ENCODE measurements at regions not wholly inside any gene's neighbourhood (a gene's known extent, or its start where the extent isn't known, plus 50 kb on each side); places are given as distances from the start of the nearest gene placed in this dataset.

DNA sequence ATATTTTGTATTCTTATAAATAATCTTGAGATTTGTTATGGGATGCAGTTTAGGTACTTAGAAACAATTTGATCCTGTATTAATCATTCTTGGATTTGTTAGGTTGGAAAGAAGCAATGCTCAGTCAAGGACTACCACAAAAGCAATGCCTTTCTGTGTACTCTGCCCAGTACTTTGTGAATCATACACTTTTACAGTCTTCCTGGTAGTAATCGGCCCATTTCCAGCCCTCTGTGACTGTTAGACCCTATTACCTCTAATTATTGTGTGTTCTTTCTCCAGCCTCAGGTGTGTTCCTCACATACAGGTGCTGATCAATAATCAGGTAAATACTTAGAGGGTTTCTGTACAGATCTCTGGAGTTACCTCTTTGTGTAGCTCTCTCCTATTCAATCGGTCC, 609.0 kb downstream of the KCNH5 start:
- no peak for TF ChIP-seq POLR2A (IDR thresholded peaks at IDR 0.05)
- TF ChIP-seq, protein P1, sequence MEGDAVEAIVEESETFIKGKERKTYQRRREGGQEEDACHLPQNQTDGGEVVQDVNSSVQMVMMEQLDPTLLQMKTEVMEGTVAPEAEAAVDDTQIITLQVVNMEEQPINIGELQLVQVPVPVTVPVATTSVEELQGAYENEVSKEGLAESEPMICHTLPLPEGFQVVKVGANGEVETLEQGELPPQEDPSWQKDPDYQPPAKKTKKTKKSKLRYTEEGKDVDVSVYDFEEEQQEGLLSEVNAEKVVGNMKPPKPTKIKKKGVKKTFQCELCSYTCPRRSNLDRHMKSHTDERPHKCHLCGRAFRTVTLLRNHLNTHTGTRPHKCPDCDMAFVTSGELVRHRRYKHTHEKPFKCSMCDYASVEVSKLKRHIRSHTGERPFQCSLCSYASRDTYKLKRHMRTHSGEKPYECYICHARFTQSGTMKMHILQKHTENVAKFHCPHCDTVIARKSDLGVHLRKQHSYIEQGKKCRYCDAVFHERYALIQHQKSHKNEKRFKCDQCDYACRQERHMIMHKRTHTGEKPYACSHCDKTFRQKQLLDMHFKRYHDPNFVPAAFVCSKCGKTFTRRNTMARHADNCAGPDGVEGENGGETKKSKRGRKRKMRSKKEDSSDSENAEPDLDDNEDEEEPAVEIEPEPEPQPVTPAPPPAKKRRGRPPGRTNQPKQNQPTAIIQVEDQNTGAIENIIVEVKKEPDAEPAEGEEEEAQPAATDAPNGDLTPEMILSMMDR (IDR thresholded peaks at IDR 0.05 in 4 of 5, conservative IDR thresholded peaks at IDR 0.05 in 1 of 5): no peak
- H3K36me3 ChIP-seq: no peaks in the 10 kb centered on the region
- no peaks in the 10 kb centered on the region for H3K4me1 ChIP-seq
- no peak overlapping the region for H3K27ac ChIP-seq
- no peak for DNase-seq
- no peaks in the 10 kb centered on the region for H3K9me3 ChIP-seq
- H3K4me3 ChIP-seq: no peak overlapping the region
- no peak for ATAC-seq
- intact Hi-C loops (cut with DNase I; ENCODE audit: low total_unique reads): no loop called here
- in situ Hi-C loops (cut with MboI; ENCODE audit: low sequenced_read_pairs in 4 of 4): no loop called here
- no peaks in the 10 kb centered on the region for H3K27me3 ChIP-seq

DNA sequence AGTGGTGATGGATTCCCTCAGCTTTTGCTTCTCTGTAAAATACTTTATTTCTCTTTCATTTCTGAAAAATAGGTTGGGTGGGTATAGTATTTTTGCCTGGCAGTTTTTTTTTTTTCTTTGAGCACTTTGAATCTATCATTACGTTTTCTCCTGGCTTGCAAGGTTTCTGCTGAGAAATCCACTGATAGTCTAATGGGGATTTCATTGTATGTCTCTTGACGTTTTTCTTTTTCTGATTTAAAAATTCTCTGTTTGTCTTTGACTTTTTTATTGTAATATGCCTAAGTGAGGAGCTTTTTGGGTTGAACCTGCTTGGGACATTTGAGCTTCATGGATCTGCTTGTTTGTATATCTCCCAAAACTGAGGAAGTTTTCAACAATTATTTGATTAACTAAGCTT, 606.0 kb downstream of the KCNH5 start:
- Histone ChIP-seq H3K4me3 (no peak overlapping the region), H3K4me1 (no peaks in the 10 kb centered on the region), H3K9me3 (no peaks in the 10 kb centered on the region), H3K36me3 (no peaks in the 10 kb centered on the region), H3K27me3 (no peaks in the 10 kb centered on the region), H3K27ac (no peak overlapping the region)
- ATAC-seq (no peak), DNase-seq (no peak)
- in situ Hi-C loops (cut with MboI; ENCODE audit: low sequenced_read_pairs in 4 of 4) (no loop called here), intact Hi-C loops (cut with DNase I; ENCODE audit: low total_unique reads) (no loop called here)
- TF ChIP-seq, protein P1 (IDR thresholded peaks at IDR 0.05 in 4 of 5, conservative IDR thresholded peaks at IDR 0.05 in 1 of 5): no peak
- no peak for TF ChIP-seq POLR2A (IDR thresholded peaks at IDR 0.05)

DNA sequence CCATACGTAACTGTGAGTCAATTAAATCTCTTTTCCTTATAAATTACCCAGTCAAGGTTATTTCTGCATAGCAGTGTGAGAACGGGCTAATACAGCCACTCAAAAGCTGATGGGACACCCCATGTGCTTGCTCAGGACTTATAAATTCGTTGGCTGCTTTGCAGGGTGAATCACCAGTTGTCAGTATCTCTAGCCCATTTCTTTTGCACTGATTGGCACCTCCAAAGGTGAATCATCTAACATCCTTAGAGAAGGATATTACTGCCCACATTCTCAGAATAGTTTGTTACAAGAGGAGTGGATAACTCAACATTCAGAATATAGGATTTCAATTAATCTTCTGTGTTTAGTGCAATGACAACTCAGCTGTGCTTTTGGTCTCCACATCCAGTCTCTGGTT, 601.5 kb downstream of the KCNH5 start:
- no peak for TF ChIP-seq POLR2A (IDR thresholded peaks at IDR 0.05)
- TF ChIP-seq, protein P1 (IDR thresholded peaks at IDR 0.05 in 4 of 5, conservative IDR thresholded peaks at IDR 0.05 in 1 of 5): no peak
- ATAC-seq: no peak
- in situ Hi-C loops (cut with MboI; ENCODE audit: low sequenced_read_pairs in 4 of 4) (no loop called here), intact Hi-C loops (cut with DNase I; ENCODE audit: low total_unique reads) (no loop called here)
- no peak overlapping the region for H3K4me3 ChIP-seq
- H3K27ac ChIP-seq: no peak overlapping the region
- H3K4me1 ChIP-seq: no peaks in the 10 kb centered on the region
- DNase-seq: no peak
- no peaks in the 10 kb centered on the region for H3K36me3 ChIP-seq
- no peaks in the 10 kb centered on the region for H3K27me3 ChIP-seq
- H3K9me3 ChIP-seq: no peaks in the 10 kb centered on the region

DNA sequence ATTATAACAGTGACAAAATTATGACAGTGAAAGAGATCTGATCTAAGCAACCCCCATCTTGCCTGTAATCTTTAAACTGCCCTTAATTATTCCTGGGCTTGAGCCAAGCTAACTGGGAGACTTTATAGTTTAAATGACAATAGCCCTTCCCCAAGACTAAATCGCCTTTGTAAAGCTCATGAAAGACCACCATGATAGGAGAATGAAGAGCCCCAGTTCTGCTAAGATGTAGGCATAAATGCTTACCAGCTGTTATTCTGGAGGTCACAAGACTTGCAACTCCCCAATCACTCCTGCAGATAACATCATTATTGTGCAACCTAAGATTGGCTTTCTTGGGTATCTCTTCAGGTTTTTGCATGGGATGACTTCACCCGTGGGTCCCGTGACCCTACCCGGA, 599.7 kb downstream of the KCNH5 start:
- DNase-seq (no peak), ATAC-seq (no peak)
- no peaks in the 10 kb centered on the region for H3K4me1 ChIP-seq
- no peak overlapping the region for H3K4me3 ChIP-seq
- H3K36me3 ChIP-seq: no peaks in the 10 kb centered on the region
- intact Hi-C loops (cut with DNase I; ENCODE audit: low total_unique reads) (no loop called here), in situ Hi-C loops (cut with MboI; ENCODE audit: low sequenced_read_pairs in 4 of 4) (no loop called here)
- no peaks in the 10 kb centered on the region for H3K9me3 ChIP-seq
- TF ChIP-seq, protein P1 (IDR thresholded peaks at IDR 0.05 in 4 of 5, conservative IDR thresholded peaks at IDR 0.05 in 1 of 5): no peak
- no peak for TF ChIP-seq POLR2A (IDR thresholded peaks at IDR 0.05)
- no peak overlapping the region for H3K27ac ChIP-seq
- H3K27me3 ChIP-seq: no peaks in the 10 kb centered on the region

DNA sequence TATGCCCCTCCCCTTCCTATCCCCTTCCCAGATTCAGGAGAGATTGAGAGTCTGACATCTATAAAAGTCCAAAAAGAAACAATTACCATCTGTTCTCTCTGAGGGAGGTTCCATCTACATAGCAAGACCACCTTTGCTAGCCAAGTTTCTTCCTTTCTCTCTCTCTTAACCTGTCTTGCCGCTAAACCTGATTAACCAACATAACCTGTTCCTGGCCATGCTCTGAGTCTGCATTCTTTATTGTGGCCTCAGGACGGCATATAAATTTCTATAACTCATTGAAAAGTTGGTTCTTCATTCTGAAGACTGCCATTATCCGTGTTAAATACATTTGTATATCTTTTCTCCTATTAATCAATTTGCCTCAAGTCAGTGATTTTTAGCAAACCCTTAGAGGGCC, 594.0 kb downstream of the KCNH5 start:
- Histone ChIP-seq H3K4me1 (no peaks in the 10 kb centered on the region), H3K4me3 (no peak overlapping the region), H3K9me3 (no peaks in the 10 kb centered on the region), H3K36me3 (no peaks in the 10 kb centered on the region), H3K27ac (no peak overlapping the region), H3K27me3 (no peaks in the 10 kb centered on the region)
- in situ Hi-C loops (cut with MboI; ENCODE audit: low sequenced_read_pairs in 4 of 4): no loop called here
- intact Hi-C loops (cut with DNase I; ENCODE audit: low total_unique reads): no loop called here
- TF ChIP-seq POLR2A (IDR thresholded peaks at IDR 0.05): no peak
- TF ChIP-seq, protein P1 (IDR thresholded peaks at IDR 0.05 in 4 of 5, conservative IDR thresholded peaks at IDR 0.05 in 1 of 5): no peak
- ATAC-seq (no peak), DNase-seq (no peak)
